Pancreas (tissue), 10 donors: ENCODE measurements at regions not wholly inside any gene's neighbourhood (a gene's known extent, or its start where the extent isn't known, plus 50 kb on each side); places are given as distances from the start of the nearest gene placed in this dataset.

Experiments used
- ATAC-seq, 4 donors: fragments of 200-7000 bp; cut with Tn5 transposase; one replicate each; pipeline versions ENCODE4 v1.8.0 to v1.9.1; 2020; ENCODE audit warnings: mild to moderate bottlenecking in 4 of 4, moderate library complexity in 4 of 4
- DNase-seq, 6 donors: peaks; one replicate each; pipeline ENCODE4 v3.0.0-alpha.2; 2020
- FAIRE-seq: peaks from 2 replicates; lab custom pipeline; 2012; peaks lifted over from hg19 to GRCh38; lab: Jason Lieb, UNC
- H3K27ac ChIP-seq, 4 donors: fragments of 200-600 bp; sonication (generic); 1 replicate in 3 of 4; 2 replicates in 1 of 4; pipeline versions ENCODE4 v1.5.0 to v1.8.0; 2020
- H3K27me3 ChIP-seq, 4 donors: fragments of 200-600 bp; one replicate each; pipeline ENCODE4 v1.8.0; 2021
- H3K36me3 ChIP-seq, 3 donors: fragments of 200-600 bp; sonication (generic) in 1 of 3; one replicate each; pipeline versions ENCODE4 v1.5.0 to v1.8.0; 2020 to 2021
- H3K4me1 ChIP-seq, 3 donors: fragments of 200-600 bp; one replicate each; pipeline ENCODE4 v1.8.0; 2021
- H3K4me3 ChIP-seq, 4 donors: fragments of 200-600 bp; sonication (generic) in 2 of 4; one replicate each; pipeline versions ENCODE4 v1.5.0 to v1.8.0; 2020 to 2021
- H3K9me3 ChIP-seq, 4 donors: fragments of 200-600 bp; one replicate each; pipeline ENCODE4 v1.8.0; 2021
- CTCF ChIP-seq, 4 donors: fragments of 200-600 bp; sonication (generic) in 3 of 4; IDR thresholded peaks; one replicate each; pipeline versions ENCODE4 v1.5.0 to v1.8.0; 2021; ENCODE audit warnings: antibody characterized with exemption in 4 of 4
- WGBS, 2 donors: extraction: QIAGEN DNeasy Blood & Tissue Kit; methylation state at CpG; one replicate each; pipeline ENCODE4 v1.1.7; 2013; 5-methylcytosine and 5-hydroxymethylcytosine counted together
- intact Hi-C, 3 donors: fragments of 100-400 bp; cut with DNase I; formaldehyde crosslinking; loops; one replicate each; pipeline versions ENCODE4 v1.11.1 to v1.14.2; 2022
- donor health status: healthy with polysubstance abuse.
- donor health status: DM: no; HTN: no; CAD: no; lungs with moderate emphysema.
- donor health status: DM: no; HTN: no; CAD: no.
- donor health status: control.
- donor health status: control.
- donor health status: Bipolar disorder and iron deficiency.
- donor health status: DM: yes; HTN: yes; CAD: no.
- donor health status: DM: no; HTN: no; CAD: no.
- donor health status: DM: no; HTN: no; CAD: no.
- donor health status: DM: yes; HTN: yes; CAD: no.

- H3K4me1 ChIP-seq = no peaks in the 10 kb centered on the region
- no peaks in the 10 kb centered on the region for H3K36me3 ChIP-seq
- H3K27ac ChIP-seq = no peak overlapping the region
- no peak for ATAC-seq
- intact Hi-C loops = no loop called here
- H3K27me3 ChIP-seq = no peaks in the 10 kb centered on the region
- WGBS, 2 donors = 76 to 78% methylated on average over 3 of the region's 3 CpGs
- FAIRE-seq = no peak
- DNase-seq = no peak
- H3K9me3 ChIP-seq = no peaks in the 10 kb centered on the region
- no peak overlapping the region for H3K4me3 ChIP-seq
- no peak for TF ChIP-seq CTCF (IDR thresholded peaks at IDR 0.05)
These were observed 438.0 kb upstream of the PMFBP1 start for GRCh38 chr16:72609933-72610332.

- no peak for FAIRE-seq
- intact Hi-C loops = no loop called here
- H3K4me1 ChIP-seq = no peaks in the 10 kb centered on the region
- TF ChIP-seq CTCF (IDR thresholded peaks at IDR 0.05) = no peak
- H3K27me3 ChIP-seq = no peaks in the 10 kb centered on the region
- no peak overlapping the region for H3K27ac ChIP-seq
- no peak for DNase-seq
- no peak for ATAC-seq
- H3K9me3 ChIP-seq = no peaks in the 10 kb centered on the region
- WGBS, 2 donors = 69 to 87% methylated on average over 1 of the region's 1 CpG
- H3K36me3 ChIP-seq = no peaks in the 10 kb centered on the region
- H3K4me3 ChIP-seq = no peak overlapping the region
These were observed 437.1 kb upstream of the PMFBP1 start for GRCh38 chr16:72609066-72609465.

GRCh38 chr16:72604375-72604774 lies 432.4 kb upstream of the PMFBP1 start:
- FAIRE-seq = no peak
- intact Hi-C loops = no loop called here
- WGBS, 2 donors = 80 to 85% methylated on average over 3 of the region's 3 CpGs
- no peak for DNase-seq
- H3K27ac ChIP-seq = no peak overlapping the region
- no peak for ATAC-seq
- no peaks in the 10 kb centered on the region for H3K27me3 ChIP-seq
- no peaks in the 10 kb centered on the region for H3K36me3 ChIP-seq
- H3K4me3 ChIP-seq = no peak overlapping the region
- H3K4me1 ChIP-seq = no peaks in the 10 kb centered on the region
- TF ChIP-seq CTCF (IDR thresholded peaks at IDR 0.05) = no peak
- no peaks in the 10 kb centered on the region for H3K9me3 ChIP-seq

GRCh38 chr16:72602499-72602898 lies 430.5 kb upstream of the PMFBP1 start:
- Histone ChIP-seq H3K4me3 (no peak overlapping the region), H3K4me1 (no peaks in the 10 kb centered on the region), H3K36me3 (no peaks in the 10 kb centered on the region), H3K9me3 (no peaks in the 10 kb centered on the region), H3K27ac (no peak overlapping the region), H3K27me3 (no peaks in the 10 kb centered on the region)
- no peak for TF ChIP-seq CTCF (IDR thresholded peaks at IDR 0.05)
- intact Hi-C loops = no loop called here
- no peak for DNase-seq
- no peak for FAIRE-seq
- 81 to 87% methylated on average over 2 of the region's 2 CpGs for WGBS, 2 donors
- no peak for ATAC-seq

GRCh38 chr16:72598696-72599095 lies 426.7 kb upstream of the PMFBP1 start:
- H3K27me3 ChIP-seq = no peaks in the 10 kb centered on the region
- H3K36me3 ChIP-seq = no peaks in the 10 kb centered on the region
- H3K27ac ChIP-seq = no peak overlapping the region
- H3K4me1 ChIP-seq = no peaks in the 10 kb centered on the region
- ATAC-seq = no peak
- intact Hi-C loops = no loop called here
- no peak overlapping the region for H3K4me3 ChIP-seq
- FAIRE-seq = no peak
- no peaks in the 10 kb centered on the region for H3K9me3 ChIP-seq
- TF ChIP-seq CTCF (IDR thresholded peaks at IDR 0.05) = no peak
- no peak for DNase-seq
